GM03348 (cell line): ENCODE measurements at regions not wholly inside any gene's neighbourhood (a gene's known extent, or its start where the extent isn't known, plus 50 kb on each side); places are given as distances from the start of the nearest gene placed in this dataset.

ENCODE experiments used
- DNase-seq: peaks from one replicate; pipeline ENCODE4 v3.0.0; 2012; ENCODE audit warnings: low spot score

DNA sequence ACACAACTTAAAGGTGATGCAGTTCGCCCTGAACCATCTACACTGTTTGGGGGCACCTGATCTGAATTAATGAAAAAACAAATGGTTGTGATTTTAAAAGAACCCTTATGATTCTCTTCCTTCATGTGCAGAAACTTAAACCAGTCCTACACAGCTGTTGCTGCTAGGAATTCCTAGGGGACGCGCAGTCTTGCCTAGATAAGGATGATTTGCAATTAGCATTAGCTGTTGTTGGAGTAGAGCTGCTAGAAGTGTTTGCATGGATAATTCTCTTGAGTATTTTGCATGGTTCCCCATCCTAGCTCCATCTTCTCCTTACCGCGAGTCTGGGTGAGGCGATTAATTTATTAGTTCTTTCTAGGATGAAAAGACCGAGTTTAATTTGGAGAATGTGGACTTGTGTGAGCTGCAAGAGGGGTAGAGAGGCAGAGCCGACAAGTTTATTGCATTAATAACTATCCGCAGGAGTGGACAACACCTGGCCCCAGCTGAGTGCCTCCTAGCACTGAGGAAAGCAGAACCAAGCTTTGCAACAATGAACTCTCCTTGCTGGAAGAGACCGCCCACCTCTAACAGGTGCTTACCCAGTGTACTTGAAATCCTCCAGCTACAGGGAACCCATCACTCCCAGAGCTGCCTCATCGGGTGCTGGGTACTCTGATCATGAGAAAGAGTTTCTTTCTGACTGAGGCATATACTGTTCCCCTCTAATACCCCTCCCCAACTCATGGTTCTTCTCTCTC, 75.0 kb upstream of the WNT7A start:
- DNase-seq, result no peak

DNA sequence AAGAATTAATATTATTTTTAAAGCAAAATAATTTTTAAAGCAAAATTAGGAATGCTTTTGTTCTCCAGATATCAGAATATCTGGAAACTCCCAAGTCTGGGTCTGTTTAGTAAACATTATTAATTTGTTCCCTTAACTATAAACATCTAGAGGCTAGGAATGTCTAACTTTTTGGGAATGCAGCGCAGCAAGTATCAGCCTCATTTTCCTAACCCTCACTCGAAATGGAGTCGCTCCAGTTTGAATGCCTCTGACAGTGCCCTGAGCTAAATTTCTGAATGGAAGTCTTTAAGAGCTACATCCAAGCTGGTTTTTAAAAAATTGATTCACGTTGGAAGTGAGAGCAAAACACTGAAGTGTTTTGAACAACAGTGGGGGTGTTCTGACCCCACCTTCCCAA, 74.4 kb upstream of the WNT7A start:
- DNase-seq, result no peak

DNA sequence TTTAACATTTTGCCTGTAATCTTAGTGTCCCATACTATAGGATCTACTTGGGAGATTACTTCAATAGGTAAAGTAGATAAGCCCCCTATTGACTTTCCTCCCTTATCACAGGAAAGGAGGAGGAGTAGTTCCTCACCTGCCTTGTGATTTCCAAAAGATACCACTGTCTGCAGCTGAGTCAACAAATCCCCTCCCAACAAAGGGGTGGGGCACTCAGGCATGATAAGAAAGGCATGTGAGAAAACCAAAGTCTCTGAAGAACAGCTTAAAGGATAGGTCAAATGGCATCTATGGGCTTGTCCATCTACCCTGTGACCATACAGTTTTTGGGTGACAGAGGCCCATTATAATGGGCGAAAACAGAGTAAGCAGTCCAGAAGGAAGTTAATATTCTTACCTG, 71.3 kb upstream of the WNT7A start:
- DNase-seq, result no peak

DNA sequence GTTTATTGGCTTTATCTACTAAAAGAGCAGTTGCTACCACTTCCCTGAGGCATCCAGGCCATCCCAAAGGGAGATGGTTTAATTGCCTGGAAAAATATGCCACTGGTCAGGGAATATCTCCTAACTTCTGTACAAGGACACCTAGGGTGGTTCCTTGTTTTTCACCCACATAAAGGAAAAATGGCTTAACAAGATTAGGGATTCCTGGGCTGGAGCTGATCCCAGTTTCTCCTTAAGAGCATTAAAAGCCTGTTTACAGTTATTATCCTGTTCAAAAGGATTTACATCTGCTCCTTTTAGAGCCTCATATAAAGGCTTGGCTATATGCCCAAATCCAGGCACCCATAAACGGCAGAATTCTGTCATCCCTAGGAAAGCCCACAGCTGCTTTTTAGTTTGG, 70.2 kb upstream of the WNT7A start:
- DNase-seq, result no peak

DNA sequence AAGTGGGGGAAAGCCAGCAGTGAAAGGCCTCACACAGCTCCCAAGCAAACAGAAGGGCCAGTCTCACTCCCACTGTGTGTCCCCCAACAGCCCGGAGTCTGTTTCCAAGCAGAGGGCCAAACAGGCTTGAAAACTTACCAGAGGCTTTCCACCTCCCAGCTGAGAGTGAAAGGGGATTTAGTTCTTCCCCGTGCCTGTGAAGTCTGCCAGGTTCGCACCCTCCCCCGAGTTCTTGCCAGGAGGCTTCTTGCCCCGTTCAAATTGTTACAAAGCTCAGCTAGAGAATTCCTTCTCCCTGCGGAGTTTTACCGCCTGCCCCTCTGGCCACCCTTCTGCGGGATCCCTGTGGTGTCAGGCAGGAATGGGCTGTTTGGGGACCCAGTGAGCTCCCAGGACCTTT, 68.0 kb upstream of the WNT7A start:
- DNase-seq, result no peak

DNA sequence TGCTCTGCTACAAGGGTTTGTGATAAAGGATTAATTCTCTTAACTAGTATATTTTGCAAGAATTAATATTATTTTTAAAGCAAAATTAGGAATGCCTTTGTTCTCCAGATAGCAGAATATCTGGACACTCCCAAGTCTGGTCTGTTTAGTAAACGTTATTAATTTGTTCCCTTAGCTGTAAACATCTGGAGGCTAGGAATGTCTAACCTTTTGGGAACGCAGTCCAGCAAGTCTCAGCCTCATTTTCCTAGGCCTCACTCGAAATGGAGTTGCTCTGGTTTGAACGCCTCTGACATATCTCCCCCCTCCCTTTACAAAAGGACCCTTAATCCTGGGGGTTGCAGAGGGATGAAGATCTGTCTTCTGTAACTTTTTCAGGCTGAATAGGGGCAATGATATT, 59.3 kb upstream of the WNT7A start:
- no peak for DNase-seq

DNA sequence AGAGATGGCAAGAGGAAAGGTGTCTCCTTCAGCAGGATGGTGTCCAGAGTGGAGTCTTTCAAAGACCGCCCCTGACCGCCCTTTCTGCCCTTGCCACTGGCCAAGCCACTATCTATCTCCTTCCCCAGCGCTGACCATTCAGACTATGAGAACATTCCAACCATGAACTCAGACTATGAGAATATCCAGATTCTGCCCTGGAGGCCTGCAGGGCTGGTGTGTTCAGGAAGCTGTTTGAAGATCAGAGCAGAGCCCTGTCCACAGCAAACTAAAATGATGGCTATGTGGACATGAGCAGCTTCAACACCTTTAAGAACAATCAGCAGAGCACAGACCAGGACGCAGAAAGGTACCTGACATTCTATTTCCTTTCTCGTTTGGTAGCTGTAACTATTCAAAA, 57.3 kb upstream of the WNT7A start:
- DNase-seq, result no peak

DNA sequence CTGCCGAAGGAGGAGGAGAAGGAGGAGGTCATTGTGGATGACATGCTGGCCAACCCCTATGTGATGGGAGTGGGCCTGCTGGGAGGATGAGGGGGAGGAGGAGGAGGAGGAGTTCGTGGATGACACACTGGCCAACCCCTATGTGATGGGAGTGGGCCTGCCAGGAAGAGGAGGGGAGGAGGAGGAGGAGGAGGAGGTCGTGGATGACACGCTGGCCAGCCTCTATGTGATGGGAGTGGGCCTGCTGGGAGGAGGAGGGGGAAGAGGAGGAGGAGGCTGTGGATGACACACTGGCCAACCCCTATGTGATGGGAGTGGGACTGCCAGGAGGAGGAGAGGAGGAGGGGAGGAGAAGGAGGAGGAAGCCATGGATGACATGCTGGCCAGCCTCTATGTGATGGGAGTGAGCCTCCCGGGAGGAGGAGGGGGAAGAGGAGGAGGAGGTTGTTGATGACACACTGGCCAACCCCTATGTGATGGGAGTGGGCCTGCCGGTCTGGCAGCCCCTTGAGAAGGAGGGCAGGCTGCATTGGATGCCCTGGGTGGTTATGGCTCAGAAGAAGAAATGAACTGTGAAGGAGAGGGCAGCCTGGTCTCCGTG, 55.7 kb upstream of the WNT7A start:
- no peak for DNase-seq

DNA sequence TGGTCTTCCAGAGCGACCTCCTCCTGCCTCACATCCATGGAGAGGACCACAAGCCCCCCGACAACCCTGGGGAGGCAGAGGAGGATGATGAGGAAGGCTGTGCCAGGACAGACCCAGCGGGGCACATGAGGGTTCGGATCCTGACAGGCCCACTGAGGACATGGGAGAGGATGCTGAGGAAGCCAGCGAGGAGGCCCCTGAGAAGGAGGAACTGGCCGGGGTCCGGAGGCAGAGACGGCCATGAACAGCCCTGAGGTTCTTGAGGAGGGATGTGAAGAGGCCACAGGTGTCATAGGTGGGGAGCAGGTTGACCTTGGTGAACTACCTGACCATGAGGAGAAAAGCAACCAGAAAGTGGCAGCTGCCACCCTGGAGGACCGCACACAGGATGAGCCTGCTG, 54.9 kb upstream of the WNT7A start:
- no peak for DNase-seq

DNA sequence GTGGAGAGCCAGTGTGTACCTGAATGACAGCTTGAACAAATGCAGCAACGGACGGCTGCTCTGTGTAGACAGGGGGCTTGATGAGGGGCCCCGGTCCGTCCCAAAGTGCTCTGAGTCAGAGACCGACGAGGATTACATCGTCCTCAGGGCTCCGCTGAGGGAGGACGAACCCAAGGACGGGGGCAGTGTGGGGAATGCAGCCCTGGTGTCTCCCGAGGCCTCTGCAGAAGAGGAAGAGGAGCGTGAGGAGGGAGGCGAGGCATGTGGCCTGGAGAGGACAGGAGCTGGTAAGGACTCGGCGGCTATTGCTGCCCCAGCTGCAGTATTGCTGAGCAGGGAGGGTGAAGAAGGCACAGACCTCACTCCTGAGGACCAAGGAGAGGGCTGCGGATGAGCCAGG, 54.4 kb upstream of the WNT7A start:
- no peak for DNase-seq

DNA sequence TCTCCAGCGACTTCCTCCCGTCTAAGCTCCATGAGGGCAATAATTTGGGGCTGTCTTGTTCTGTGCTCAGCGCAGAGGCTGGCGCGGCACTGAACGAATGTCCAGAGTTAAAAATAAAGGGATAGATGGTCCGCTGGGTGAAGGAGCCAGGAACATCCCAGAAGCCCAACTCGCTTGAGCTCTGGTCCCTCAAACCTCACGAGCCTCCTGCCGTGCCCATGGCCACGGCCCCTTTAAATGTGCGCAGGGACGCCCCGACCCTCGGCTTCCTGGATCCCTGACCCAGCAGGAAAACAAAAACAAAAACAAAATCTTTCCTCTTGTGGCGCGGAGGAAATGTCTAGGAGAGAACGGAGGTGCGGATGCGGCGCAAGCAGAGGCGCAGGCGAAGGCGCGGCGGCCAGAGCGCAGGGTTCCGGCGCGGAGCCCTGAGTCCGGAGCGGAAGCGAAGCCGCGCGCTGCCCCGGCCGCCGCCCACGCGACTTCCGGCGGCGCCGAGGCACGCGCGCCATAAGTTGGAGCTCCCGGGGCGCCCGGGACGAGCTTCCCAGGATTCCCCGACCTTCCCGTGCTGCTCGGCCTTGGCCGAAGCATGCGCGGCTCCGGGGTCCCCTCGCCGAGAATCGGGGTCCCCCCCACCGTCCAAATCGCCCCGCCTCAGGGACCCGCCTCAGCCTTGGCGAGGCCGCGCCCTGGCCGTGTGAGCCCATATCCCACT, 52.9 kb upstream of the WNT7A start:
- no peak for DNase-seq

DNA sequence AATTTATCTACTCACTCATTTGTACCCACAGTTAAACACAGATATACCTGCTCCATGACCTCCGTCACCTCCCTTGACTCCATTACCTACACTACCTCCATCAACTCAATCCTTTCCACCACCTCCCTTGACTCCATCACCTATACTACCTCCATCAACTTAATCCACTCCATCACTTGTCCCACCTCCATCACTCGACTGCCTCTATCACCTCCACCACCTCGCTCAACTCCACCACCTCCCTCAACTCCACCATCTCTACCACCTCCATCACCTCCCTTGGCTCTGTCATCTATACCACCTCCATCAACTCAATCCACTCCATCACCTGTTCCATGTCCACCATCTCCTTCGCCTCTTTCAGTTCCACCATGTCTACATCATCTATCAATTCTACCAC, 51.3 kb upstream of the WNT7A start:
- no peak for DNase-seq
